HUES64 (cell line): ENCODE measurements at regions not wholly inside any gene's neighbourhood (a gene's known extent, or its start where the extent isn't known, plus 50 kb on each side); places are given as distances from the start of the nearest gene placed in this dataset.

ENCODE experiments used
- H3K27ac ChIP-seq: 2 replicates; pipeline ENCODE4 v1.7.0; 2013; ENCODE audit warnings: low read depth, low read length, inconsistent platforms
- H3K27me3 ChIP-seq: 2 replicates; pipeline ENCODE4 v1.6.1; 2013; ENCODE audit warnings: mild to moderate bottlenecking, low read length; ENCODE audit not compliant: insufficient read depth
- H3K36me3 ChIP-seq: 2 replicates; pipeline ENCODE4 v1.6.1; 2013; ENCODE audit warnings: mild to moderate bottlenecking, low read length; ENCODE audit not compliant: insufficient read depth
- H3K4me1 ChIP-seq: 2 replicates; pipeline ENCODE4 v1.6.1; 2013; ENCODE audit warnings: mild to moderate bottlenecking, low read length, moderate library complexity; ENCODE audit not compliant: insufficient read depth
- H3K4me3 ChIP-seq: 2 replicates; pipeline ENCODE4 v1.5.1; 2013; ENCODE audit warnings: mild to moderate bottlenecking, low read length, moderate library complexity
- H3K9ac ChIP-seq: 2 replicates; pipeline ENCODE4 v1.6.1; 2013; ENCODE audit warnings: mild to moderate bottlenecking, low read depth, low read length
- H3K9me3 ChIP-seq: 2 replicates; pipeline ENCODE4 v1.6.1; 2013; ENCODE audit warnings: low read depth, low read length; ENCODE audit not compliant: insufficient read depth
- WGBS: fragments of 150-250, 120-280 bp; methylation state at CpG from one replicate; pipeline ENCODE4 v1.1.7; 2013; ENCODE audit warnings: missing lambda C conversion rate; 5-methylcytosine and 5-hydroxymethylcytosine counted together

- Histone ChIP-seq H3K9me3 (peaks cover 97% of the 10 kb centered on the region), H3K4me1 (no peaks in the 10 kb centered on the region), H3K27ac (no peak overlapping the region), H3K27me3 (no peaks in the 10 kb centered on the region), H3K36me3 (no peaks in the 10 kb centered on the region), H3K9ac (no peak overlapping the region), H3K4me3 (no peak overlapping the region)
- WGBS, result 92% methylated on average over 18 of the region's 19 CpGs
Observed at GRCh38 chr10:42477170-42477569, 161.2 kb downstream of the ZNF33B start.

- Histone ChIP-seq H3K4me1 (no peaks in the 10 kb centered on the region), H3K4me3 (no peak overlapping the region), H3K27ac (no peak overlapping the region), H3K9ac (no peak overlapping the region), H3K27me3 (no peaks in the 10 kb centered on the region), H3K36me3 (no peaks in the 10 kb centered on the region), H3K9me3 (peaks cover 98% of the 10 kb centered on the region)
- WGBS, result 87% methylated on average over 20 of the region's 20 CpGs
Observed at GRCh38 chr10:42476101-42476500, 162.3 kb downstream of the ZNF33B start.

GRCh38 chr10:42475168-42476098 lies 162.9 kb downstream of the ZNF33B start:
- 92% methylated on average over 52 of the region's 52 CpGs for WGBS
- Histone ChIP-seq H3K9me3 (peaks cover 98% of the 10 kb centered on the region), H3K27me3 (no peaks in the 10 kb centered on the region), H3K27ac (no peak overlapping the region), H3K4me1 (no peaks in the 10 kb centered on the region), H3K9ac (no peak overlapping the region), H3K4me3 (no peak overlapping the region), H3K36me3 (no peaks in the 10 kb centered on the region)

GRCh38 chr10:42454313-42454712 lies 184.1 kb downstream of the ZNF33B start:
- no peak overlapping the region for H3K9ac ChIP-seq
- no peaks in the 10 kb centered on the region for H3K27me3 ChIP-seq
- H3K4me3 ChIP-seq, result no peak overlapping the region
- no peak overlapping the region for H3K27ac ChIP-seq
- peaks cover 79% of the 10 kb centered on the region for H3K9me3 ChIP-seq
- WGBS, result 63% methylated on average over 6 of the region's 6 CpGs
- H3K4me1 ChIP-seq, result no peaks in the 10 kb centered on the region
- no peaks in the 10 kb centered on the region for H3K36me3 ChIP-seq

- H3K27ac ChIP-seq, result no peak overlapping the region
- no peaks in the 10 kb centered on the region for H3K36me3 ChIP-seq
- WGBS, result 98% methylated on average over 4 of the region's 5 CpGs
- H3K4me1 ChIP-seq, result no peaks in the 10 kb centered on the region
- H3K4me3 ChIP-seq, result no peak overlapping the region
- no peaks in the 10 kb centered on the region for H3K27me3 ChIP-seq
- H3K9me3 ChIP-seq, result peaks cover 73% of the 10 kb centered on the region
- no peak overlapping the region for H3K9ac ChIP-seq
Observed at GRCh38 chr10:42431095-42431494, 207.3 kb downstream of the ZNF33B start.

- WGBS, result no CpG with 5 or more reads among the region's 1 CpG
Observed at GRCh38 chr10:42428534-42428933, 209.8 kb downstream of the ZNF33B start.

GRCh38 chr10:42422911-42423310 lies 215.5 kb downstream of the ZNF33B start:
- no peak overlapping the region for H3K9ac ChIP-seq
- H3K36me3 ChIP-seq, result no peaks in the 10 kb centered on the region
- no peak overlapping the region for H3K4me3 ChIP-seq
- WGBS, result 93% methylated on average over 5 of the region's 5 CpGs
- H3K27me3 ChIP-seq, result no peaks in the 10 kb centered on the region
- H3K4me1 ChIP-seq, result no peaks in the 10 kb centered on the region
- no peak overlapping the region for H3K27ac ChIP-seq
- peaks cover 86% of the 10 kb centered on the region for H3K9me3 ChIP-seq

More at GRCh38 chr10:42428534-42428933, 209.8 kb downstream of the ZNF33B start:
- H3K27ac ChIP-seq, result no peak overlapping the region
- H3K4me3 ChIP-seq, result no peak overlapping the region
- H3K9ac ChIP-seq, result no peak overlapping the region
- peaks cover 79% of the 10 kb centered on the region for H3K9me3 ChIP-seq
- H3K36me3 ChIP-seq, result no peaks in the 10 kb centered on the region
- no peaks in the 10 kb centered on the region for H3K27me3 ChIP-seq
- H3K4me1 ChIP-seq, result no peaks in the 10 kb centered on the region

- H3K9ac ChIP-seq, result no peak overlapping the region
- 43% methylated on average over 2 of the region's 3 CpGs for WGBS
- no peak overlapping the region for H3K27ac ChIP-seq
- H3K27me3 ChIP-seq, result no peaks in the 10 kb centered on the region
- H3K4me1 ChIP-seq, result no peaks in the 10 kb centered on the region
- H3K4me3 ChIP-seq, result no peak overlapping the region
- H3K9me3 ChIP-seq, result peaks cover 86% of the 10 kb centered on the region
- H3K36me3 ChIP-seq, result no peaks in the 10 kb centered on the region
Observed at GRCh38 chr10:42421812-42422211, 216.6 kb downstream of the ZNF33B start.

GRCh38 chr10:42419789-42420188 lies 218.6 kb downstream of the ZNF33B start:
- no peak overlapping the region for H3K27ac ChIP-seq
- H3K27me3 ChIP-seq, result no peaks in the 10 kb centered on the region
- WGBS, result 46% methylated on average over 2 of the region's 2 CpGs
- no peak overlapping the region for H3K4me3 ChIP-seq
- no peaks in the 10 kb centered on the region for H3K4me1 ChIP-seq
- no peaks in the 10 kb centered on the region for H3K36me3 ChIP-seq
- H3K9ac ChIP-seq, result no peak overlapping the region
- H3K9me3 ChIP-seq, result peaks cover 87% of the 10 kb centered on the region

- Histone ChIP-seq H3K9ac (no peak overlapping the region), H3K4me1 (no peaks in the 10 kb centered on the region), H3K9me3 (peaks cover 80% of the 10 kb centered on the region), H3K4me3 (no peak overlapping the region), H3K27ac (no peak overlapping the region), H3K27me3 (no peaks in the 10 kb centered on the region), H3K36me3 (no peaks in the 10 kb centered on the region)
- WGBS, result 83% methylated on average over 7 of the region's 7 CpGs
Observed at GRCh38 chr10:42380926-42381547, 257.3 kb downstream of the ZNF33B start.

GRCh38 chr10:42367532-42368230 lies 270.7 kb downstream of the ZNF33B start:
- 0 out of 2 replicates have a peak, but pooled peaks cover 3% of the 10 kb centered on the region for H3K4me1 ChIP-seq
- H3K36me3 ChIP-seq, result peaks cover 32% of the 10 kb centered on the region
- H3K4me3 ChIP-seq, result peak overlapping the region; percentile 99
- WGBS, result 72% methylated on average over 33 of the region's 33 CpGs
- peak overlapping the region; percentile 95 for H3K9ac ChIP-seq
- H3K9me3 ChIP-seq, result peaks cover 31% of the 10 kb centered on the region; the same call in 1 of the 2 replicates
- H3K27ac ChIP-seq, result peak overlapping the region; percentile 81
- H3K27me3 ChIP-seq, result no peaks in the 10 kb centered on the region
